SK-N-SH (cell line): ENCODE measurements at regions not wholly inside any gene's neighbourhood (a gene's known extent, or its start where the extent isn't known, plus 50 kb on each side); places are given as distances from the start of the nearest gene placed in this dataset.

Experiments
- CHD2 ChIP-seq: fragments of 150-350 bp; IDR thresholded peaks from 2 replicates; pipeline ENCODE4 v1.6.1; 2018; ENCODE audit warnings: low read length; ENCODE audit not compliant: partially characterized antibody
- CTCF ChIP-seq: fragments of 200-600 bp; sonication (generic); IDR thresholded peaks from 2 replicates; pipeline ENCODE4 v1.6.1; 2017; ENCODE audit warnings: antibody characterized with exemption, mild to moderate bottlenecking, moderate library complexity
- ELF1 ChIP-seq: IDR thresholded peaks from 2 replicates; pipeline ENCODE4 v1.4.0; 2012
- JUND ChIP-seq: IDR thresholded peaks from 2 replicates; pipeline ENCODE4 v1.4.0; 2012
- USF2 ChIP-seq: fragments of 150-350 bp; IDR thresholded peaks from 2 replicates; pipeline ENCODE4 v1.6.1; 2017; ENCODE audit warnings: antibody characterized with exemption, low read length, low read depth, borderline replicate concordance

- no peak for TF ChIP-seq CTCF
- no peak for TF ChIP-seq ELF1
- TF ChIP-seq USF2, result no peak
- no peak for TF ChIP-seq JUND
- no peak for TF ChIP-seq CHD2
Measured at GRCh38 chr6:156398966-156399365, 378.2 kb upstream of the ARID1B start.
